ENCODE measurements at regions not wholly inside any gene's neighbourhood (a gene's known extent, or its start where the extent isn't known, plus 50 kb on each side); places are given as distances from the start of the nearest gene placed in this dataset.

GRCh38 chr2:139492131-139492680, 712.0 kb upstream of the NXPH2 start:
- TF ChIP-seq, protein P1, sequence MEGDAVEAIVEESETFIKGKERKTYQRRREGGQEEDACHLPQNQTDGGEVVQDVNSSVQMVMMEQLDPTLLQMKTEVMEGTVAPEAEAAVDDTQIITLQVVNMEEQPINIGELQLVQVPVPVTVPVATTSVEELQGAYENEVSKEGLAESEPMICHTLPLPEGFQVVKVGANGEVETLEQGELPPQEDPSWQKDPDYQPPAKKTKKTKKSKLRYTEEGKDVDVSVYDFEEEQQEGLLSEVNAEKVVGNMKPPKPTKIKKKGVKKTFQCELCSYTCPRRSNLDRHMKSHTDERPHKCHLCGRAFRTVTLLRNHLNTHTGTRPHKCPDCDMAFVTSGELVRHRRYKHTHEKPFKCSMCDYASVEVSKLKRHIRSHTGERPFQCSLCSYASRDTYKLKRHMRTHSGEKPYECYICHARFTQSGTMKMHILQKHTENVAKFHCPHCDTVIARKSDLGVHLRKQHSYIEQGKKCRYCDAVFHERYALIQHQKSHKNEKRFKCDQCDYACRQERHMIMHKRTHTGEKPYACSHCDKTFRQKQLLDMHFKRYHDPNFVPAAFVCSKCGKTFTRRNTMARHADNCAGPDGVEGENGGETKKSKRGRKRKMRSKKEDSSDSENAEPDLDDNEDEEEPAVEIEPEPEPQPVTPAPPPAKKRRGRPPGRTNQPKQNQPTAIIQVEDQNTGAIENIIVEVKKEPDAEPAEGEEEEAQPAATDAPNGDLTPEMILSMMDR (IDR thresholded peaks at IDR 0.05) = no peak
- no peak for TF ChIP-seq POLR2A (IDR thresholded peaks at IDR 0.05)

All from testis (tissue), 2 donors.